ENCODE measurements at regions not wholly inside any gene's neighbourhood (a gene's known extent, or its start where the extent isn't known, plus 50 kb on each side); places are given as distances from the start of the nearest gene placed in this dataset.

GRCh38 chr15:35184646-35185045 is 99.6 kb upstream of the NANOGP8 start:
- DNase-seq (ENCODE audit: low spot score), result no peak

GRCh38 chr15:35182841-35183479 is 97.9 kb upstream of the NANOGP8 start:
- no peaks in the 10 kb centered on the region for H3K27me3 ChIP-seq
- H3K4me1 ChIP-seq (ENCODE audit: insufficient read depth), result no peaks in the 10 kb centered on the region
- 29% methylated on average over 2 of the region's 2 CpGs for WGBS (ENCODE audit: low lambda C conversion rate, missing lambda C conversion rate)
- H4K20me1 ChIP-seq (ENCODE audit: insufficient read depth, poor library complexity, severe bottlenecking), result no peaks in the 10 kb centered on the region
- TF ChIP-seq EZH2phosphoT487 (IDR thresholded peaks at IDR 0.05; ENCODE audit: low read depth, severe bottlenecking, unreplicated experiment), result no peak
- no peak for TF ChIP-seq EZH2 (IDR thresholded peaks at IDR 0.05; ENCODE audit: borderline replicate concordance)
- no peak for TF ChIP-seq CTCF (IDR thresholded peaks at IDR 0.05; ENCODE audit: poor library complexity)
- H2AFZ ChIP-seq, result no peak overlapping the region
- H3K9me3 ChIP-seq (ENCODE audit: low read depth), result no peaks in the 10 kb centered on the region
- no peaks in the 10 kb centered on the region for H3K79me2 ChIP-seq
- H3K4me3 ChIP-seq, result no peak overlapping the region
- H3K27ac ChIP-seq, result no peak overlapping the region
- DNase-seq (ENCODE audit: low spot score), result no peak
- H3K36me3 ChIP-seq (replicated peaks; ENCODE audit: insufficient read depth, low read depth), result no peaks in the 10 kb centered on the region
- H3K4me2 ChIP-seq, result no peak overlapping the region
- H3K9me2 ChIP-seq (replicated peaks; ENCODE audit: insufficient read depth), result no peaks in the 10 kb centered on the region

More at GRCh38 chr15:35184646-35185045, 99.6 kb upstream of the NANOGP8 start:
- no peaks in the 10 kb centered on the region for H3K36me3 ChIP-seq (replicated peaks; ENCODE audit: insufficient read depth, low read depth)
- no peaks in the 10 kb centered on the region for H3K4me1 ChIP-seq (ENCODE audit: insufficient read depth)
- no peak overlapping the region for H3K4me3 ChIP-seq
- H4K20me1 ChIP-seq (ENCODE audit: insufficient read depth, poor library complexity, severe bottlenecking), result no peaks in the 10 kb centered on the region
- no peak overlapping the region for H3K27ac ChIP-seq
- no peaks in the 10 kb centered on the region for H3K9me3 ChIP-seq (ENCODE audit: low read depth)
- TF ChIP-seq EZH2 (IDR thresholded peaks at IDR 0.05; ENCODE audit: borderline replicate concordance) (no peak), CTCF (IDR thresholded peaks at IDR 0.05; ENCODE audit: poor library complexity) (no peak), EZH2phosphoT487 (IDR thresholded peaks at IDR 0.05; ENCODE audit: low read depth, severe bottlenecking, unreplicated experiment) (no peak)
- no peak overlapping the region for H3K4me2 ChIP-seq
- WGBS (ENCODE audit: low lambda C conversion rate, missing lambda C conversion rate), result 75% methylated on average over 1 of the region's 1 CpG
- no peaks in the 10 kb centered on the region for H3K9me2 ChIP-seq (replicated peaks; ENCODE audit: insufficient read depth)
- no peaks in the 10 kb centered on the region for H3K27me3 ChIP-seq
- H2AFZ ChIP-seq, result no peak overlapping the region
- no peaks in the 10 kb centered on the region for H3K79me2 ChIP-seq

GRCh38 chr15:35181538-35181937 is 96.4 kb upstream of the NANOGP8 start:
- no peaks in the 10 kb centered on the region for H3K27me3 ChIP-seq
- H4K20me1 ChIP-seq (ENCODE audit: insufficient read depth, poor library complexity, severe bottlenecking), result no peaks in the 10 kb centered on the region
- no peak overlapping the region for H3K27ac ChIP-seq
- no peak overlapping the region for H3K4me3 ChIP-seq
- TF ChIP-seq EZH2phosphoT487 (IDR thresholded peaks at IDR 0.05; ENCODE audit: low read depth, severe bottlenecking, unreplicated experiment), result no peak
- TF ChIP-seq CTCF (IDR thresholded peaks at IDR 0.05; ENCODE audit: poor library complexity), result no peak
- no peak for TF ChIP-seq EZH2 (IDR thresholded peaks at IDR 0.05; ENCODE audit: borderline replicate concordance)
- H3K9me3 ChIP-seq (ENCODE audit: low read depth), result no peaks in the 10 kb centered on the region
- no peaks in the 10 kb centered on the region for H3K4me1 ChIP-seq (ENCODE audit: insufficient read depth)
- no peaks in the 10 kb centered on the region for H3K9me2 ChIP-seq (replicated peaks; ENCODE audit: insufficient read depth)
- no peak overlapping the region for H3K4me2 ChIP-seq
- DNase-seq (ENCODE audit: low spot score), result no peak
- H3K79me2 ChIP-seq, result no peaks in the 10 kb centered on the region
- no peak overlapping the region for H2AFZ ChIP-seq
- no peaks in the 10 kb centered on the region for H3K36me3 ChIP-seq (replicated peaks; ENCODE audit: insufficient read depth, low read depth)
